ENCODE measurements at regions not wholly inside any gene's neighbourhood (a gene's known extent, or its start where the extent isn't known, plus 50 kb on each side); places are given as distances from the start of the nearest gene placed in this dataset.

GRCh38 chr9:75775166-75775565 is 115.3 kb upstream of the PCSK5 start:
- TF ChIP-seq CTCF (conservative IDR thresholded peaks at IDR 0.05) (no peak), EZH2 (IDR thresholded peaks at IDR 0.05; ENCODE audit: low read depth) (no peak)
